PFSK-1 (cell line): ENCODE measurements at regions not wholly inside any gene's neighbourhood (a gene's known extent, or its start where the extent isn't known, plus 50 kb on each side); places are given as distances from the start of the nearest gene placed in this dataset.

Experiments used
- FOXP2 ChIP-seq: optimal IDR thresholded peaks from 2 replicates; pipeline ENCODE3; 2011; ENCODE audit warnings: borderline replicate concordance, control low read depth, inconsistent platforms; ENCODE audit not compliant: insufficient read depth; ENCODE audit errors: extremely low read length, extremely low read depth
- POLR2AphosphoS5 ChIP-seq: IDR thresholded peaks from 2 replicates; pipeline ENCODE4 v1.6.1; 2012; ENCODE audit warnings: low read depth, mild to moderate bottlenecking, control low read depth, low read length, moderate library complexity
- SIN3A ChIP-seq: IDR thresholded peaks from 2 replicates; pipeline ENCODE4 v1.6.1; 2012; ENCODE audit warnings: mild to moderate bottlenecking, low read length, moderate library complexity, borderline replicate concordance; ENCODE audit not compliant: insufficient read depth
- TAF1 ChIP-seq: IDR thresholded peaks from 2 replicates; pipeline ENCODE4 v1.6.1; 2012; ENCODE audit warnings: low read length, control low read depth, borderline replicate concordance; ENCODE audit not compliant: insufficient read depth
- TF ChIP-seq, protein P1 (sequence below), 2 experiments: IDR thresholded peaks; 2 replicates each; pipeline versions ENCODE4 v1.6.1 to v1.8.0; 2011 to 2012; ENCODE audit warnings: low read depth in 2 of 2, low read length in 2 of 2, control low read depth in 1 of 2, inconsistent platforms in 1 of 2, mild to moderate bottlenecking in 1 of 2, moderate library complexity in 1 of 2; ENCODE audit not compliant: insufficient read depth in 1 of 2

DNA sequence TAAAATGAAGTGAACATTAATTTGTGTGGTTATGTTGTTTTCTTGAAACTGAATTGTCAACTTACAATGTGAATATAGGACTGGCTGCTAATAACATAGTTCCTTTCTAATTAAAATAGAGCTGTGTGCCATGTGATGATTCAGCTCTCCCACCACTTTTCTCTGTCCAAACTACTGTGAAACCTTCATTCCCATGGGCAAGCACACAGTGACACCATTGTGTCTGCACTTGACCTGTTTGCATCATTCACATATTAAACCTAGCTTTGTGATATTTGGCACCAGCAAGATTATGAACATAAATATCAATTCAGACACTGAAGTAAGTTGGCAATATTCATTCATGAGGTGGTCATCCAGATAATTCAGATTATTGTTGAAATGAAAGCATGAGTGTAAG, 78.8 kb upstream of the TCF12 start:
- TF ChIP-seq, protein P1, sequence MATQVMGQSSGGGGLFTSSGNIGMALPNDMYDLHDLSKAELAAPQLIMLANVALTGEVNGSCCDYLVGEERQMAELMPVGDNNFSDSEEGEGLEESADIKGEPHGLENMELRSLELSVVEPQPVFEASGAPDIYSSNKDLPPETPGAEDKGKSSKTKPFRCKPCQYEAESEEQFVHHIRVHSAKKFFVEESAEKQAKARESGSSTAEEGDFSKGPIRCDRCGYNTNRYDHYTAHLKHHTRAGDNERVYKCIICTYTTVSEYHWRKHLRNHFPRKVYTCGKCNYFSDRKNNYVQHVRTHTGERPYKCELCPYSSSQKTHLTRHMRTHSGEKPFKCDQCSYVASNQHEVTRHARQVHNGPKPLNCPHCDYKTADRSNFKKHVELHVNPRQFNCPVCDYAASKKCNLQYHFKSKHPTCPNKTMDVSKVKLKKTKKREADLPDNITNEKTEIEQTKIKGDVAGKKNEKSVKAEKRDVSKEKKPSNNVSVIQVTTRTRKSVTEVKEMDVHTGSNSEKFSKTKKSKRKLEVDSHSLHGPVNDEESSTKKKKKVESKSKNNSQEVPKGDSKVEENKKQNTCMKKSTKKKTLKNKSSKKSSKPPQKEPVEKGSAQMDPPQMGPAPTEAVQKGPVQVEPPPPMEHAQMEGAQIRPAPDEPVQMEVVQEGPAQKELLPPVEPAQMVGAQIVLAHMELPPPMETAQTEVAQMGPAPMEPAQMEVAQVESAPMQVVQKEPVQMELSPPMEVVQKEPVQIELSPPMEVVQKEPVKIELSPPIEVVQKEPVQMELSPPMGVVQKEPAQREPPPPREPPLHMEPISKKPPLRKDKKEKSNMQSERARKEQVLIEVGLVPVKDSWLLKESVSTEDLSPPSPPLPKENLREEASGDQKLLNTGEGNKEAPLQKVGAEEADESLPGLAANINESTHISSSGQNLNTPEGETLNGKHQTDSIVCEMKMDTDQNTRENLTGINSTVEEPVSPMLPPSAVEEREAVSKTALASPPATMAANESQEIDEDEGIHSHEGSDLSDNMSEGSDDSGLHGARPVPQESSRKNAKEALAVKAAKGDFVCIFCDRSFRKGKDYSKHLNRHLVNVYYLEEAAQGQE (IDR thresholded peaks at IDR 0.05; ENCODE audit: insufficient read depth in 1 of 2, low read depth in 2 of 2, low read length in 2 of 2), result no peak
- TF ChIP-seq TAF1 (no peak), FOXP2 (no peak), SIN3A (no peak), POLR2AphosphoS5 (no peak)

DNA sequence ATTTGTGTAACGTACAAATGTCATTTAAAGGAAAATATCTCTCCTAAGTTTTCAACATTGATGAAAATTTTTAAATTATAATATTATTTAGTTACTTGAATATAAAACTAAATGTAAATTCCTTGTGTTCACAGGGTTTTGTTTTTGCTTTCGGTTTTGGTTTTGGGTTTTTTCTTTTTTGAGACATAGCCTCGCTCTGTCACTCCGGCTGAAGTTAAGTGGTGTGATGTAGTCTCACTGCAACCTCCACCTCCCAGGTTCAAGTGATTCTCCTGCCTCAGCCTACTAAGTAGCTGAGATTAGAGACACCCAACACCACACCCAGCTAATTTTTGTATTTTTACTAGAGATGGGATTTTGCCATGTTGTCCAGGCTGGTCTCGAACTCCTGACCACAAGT, 79.3 kb upstream of the TCF12 start:
- no peak for TF ChIP-seq POLR2AphosphoS5
- TF ChIP-seq SIN3A, result no peak
- TF ChIP-seq FOXP2, result no peak
- TF ChIP-seq, protein P1 (IDR thresholded peaks at IDR 0.05; ENCODE audit: insufficient read depth in 1 of 2, low read depth in 2 of 2, low read length in 2 of 2), result no peak
- TF ChIP-seq TAF1, result no peak

DNA sequence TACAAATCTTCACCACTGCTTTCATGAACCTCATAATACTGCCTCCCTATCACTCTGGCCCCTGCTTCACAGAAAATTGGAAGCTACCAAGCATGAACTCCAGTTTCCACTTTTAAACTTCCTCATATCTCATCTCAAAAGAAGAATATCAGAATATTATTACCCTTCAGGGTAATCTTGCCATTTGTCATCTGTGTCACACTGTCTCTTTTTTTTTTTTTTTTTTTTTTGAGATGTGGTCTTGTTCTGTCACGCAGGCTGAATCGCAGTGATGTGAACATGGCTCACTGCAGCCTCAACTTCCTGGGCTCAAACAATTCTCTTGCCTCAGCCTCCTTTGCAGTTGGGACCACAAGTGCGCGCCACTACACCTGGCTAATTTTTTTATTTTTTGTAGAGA, 80.4 kb upstream of the TCF12 start:
- TF ChIP-seq, protein P1 (IDR thresholded peaks at IDR 0.05; ENCODE audit: insufficient read depth in 1 of 2, low read depth in 2 of 2, low read length in 2 of 2), result no peak
- no peak for TF ChIP-seq SIN3A
- TF ChIP-seq POLR2AphosphoS5, result no peak

DNA sequence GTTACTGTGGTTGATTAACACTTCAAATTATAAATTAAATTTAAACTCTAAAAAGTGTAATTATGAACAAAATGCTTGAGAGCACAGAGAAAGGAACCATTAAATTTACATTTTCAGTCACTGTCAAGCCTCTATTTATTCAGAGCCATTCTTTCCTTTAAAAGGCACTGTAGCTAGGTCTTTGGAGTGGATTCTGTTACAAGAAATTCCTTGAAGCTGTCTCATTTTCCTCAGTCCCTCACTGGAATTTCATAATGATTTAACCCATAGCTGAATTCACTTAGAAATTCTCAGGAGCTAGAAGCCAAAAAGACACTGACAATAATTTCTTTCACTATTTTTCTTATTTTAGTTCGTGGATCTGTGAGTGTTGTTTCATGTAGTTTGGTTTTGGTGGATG, 81.2 kb upstream of the TCF12 start:
- no peak for TF ChIP-seq TAF1

DNA sequence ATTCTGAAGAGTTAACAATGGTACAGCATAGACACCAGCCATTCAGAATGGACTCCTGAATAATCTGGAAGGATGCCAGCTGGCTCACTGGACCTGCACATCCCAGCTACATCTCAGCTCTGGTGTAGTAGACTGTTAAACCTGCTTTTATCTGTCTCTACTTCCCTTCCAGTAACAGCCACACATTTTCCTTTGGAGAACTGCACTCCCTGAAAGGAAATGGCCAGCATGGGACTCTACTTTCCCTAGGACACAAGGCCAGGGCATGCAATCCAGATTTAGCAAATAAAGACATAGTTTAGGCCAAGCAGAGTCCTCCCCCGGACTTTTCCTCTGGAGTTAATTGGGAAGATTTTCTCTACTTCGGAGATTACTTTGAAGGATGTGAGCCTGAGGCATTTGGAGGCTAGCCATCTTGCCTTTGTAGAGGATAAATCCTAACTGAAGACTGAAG, 82.7 kb upstream of the TCF12 start:
- TF ChIP-seq, protein P1 (IDR thresholded peaks at IDR 0.05; ENCODE audit: insufficient read depth in 1 of 2, low read depth in 2 of 2, low read length in 2 of 2), result peak in 1 of 2 experiments; percentile 38; a peak in 1 of 4 replicates
- no peak for TF ChIP-seq FOXP2
- TF ChIP-seq SIN3A, result 0 out of 2 replicates have a peak, but pooled peaks have one; percentile 14
